OCI-LY3 (cell line): ENCODE measurements at regions not wholly inside any gene's neighbourhood (a gene's known extent, or its start where the extent isn't known, plus 50 kb on each side); places are given as distances from the start of the nearest gene placed in this dataset.

Source experiments
- CTCF ChIP-seq: fragments of 200-600, 300-600 bp; sonication (generic); IDR thresholded peaks from 2 replicates; pipeline ENCODE4 v1.5.1; 2014; ENCODE audit warnings: antibody characterized with exemption, low read length, low read depth
- EZH2phosphoT487 ChIP-seq: fragments of 200-600 bp; shearing (Covaris generic); IDR thresholded peaks from 2 replicates; pipeline ENCODE4 v1.6.1; 2018; ENCODE audit warnings: antibody characterized with exemption, mixed run types, low read depth

GRCh38 chrY:7204456-7204855 lies 292.9 kb upstream of the AMELY start:
- no peak for TF ChIP-seq CTCF
- TF ChIP-seq EZH2phosphoT487: no peak
